ENCODE measurements at regions not wholly inside any gene's neighbourhood (a gene's known extent, or its start where the extent isn't known, plus 50 kb on each side); places are given as distances from the start of the nearest gene placed in this dataset.
"Not testable (repeated sequence)": the region's sequence is repeated elsewhere in the genome, so short reads cannot be mapped to it uniquely, and the experiment has no call there.

- in situ Hi-C loops (cut with HindIII; ENCODE audit: low pct_unique_long_range_greater_than_20kb, low sequenced_read_pairs), result no loop called here
- DNase-seq (ENCODE audit: low read depth), result no peak
These were observed 430.5 kb downstream of the STK39 start for GRCh38 chr2:167816874-167817290.

- DNase-seq (ENCODE audit: low read depth), result no peak
- in situ Hi-C loops (cut with HindIII; ENCODE audit: low pct_unique_long_range_greater_than_20kb, low sequenced_read_pairs), result no loop called here
These were observed 432.3 kb downstream of the STK39 start for GRCh38 chr2:167814881-167815718.

- DNase-seq (ENCODE audit: low read depth); in situ Hi-C loops (cut with HindIII; ENCODE audit: low pct_unique_long_range_greater_than_20kb, low sequenced_read_pairs): not testable (repeated sequence)
These were observed 432.9 kb downstream of the STK39 start for GRCh38 chr2:167814482-167814880.

DNA sequence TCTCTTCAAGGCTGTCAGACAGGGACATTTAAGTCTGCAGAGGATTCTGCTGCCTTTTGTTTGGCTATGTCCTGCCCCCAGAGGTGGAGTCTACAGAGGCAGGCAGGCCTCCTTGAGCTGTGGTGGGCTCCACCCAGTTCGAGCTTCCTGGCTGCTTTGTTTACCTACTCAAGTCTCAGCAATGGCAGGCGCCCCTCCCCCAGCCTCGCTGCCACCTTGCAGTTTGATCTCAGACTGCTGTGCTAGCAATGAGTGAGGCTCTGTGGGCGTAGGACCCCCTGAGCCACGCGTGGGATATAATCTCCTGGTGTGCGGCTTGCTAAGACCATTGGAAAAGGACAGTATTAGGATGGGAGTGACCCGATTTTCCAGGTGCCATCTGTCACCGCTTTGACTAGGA, 437.6 kb downstream of the STK39 start:
- not testable (repeated sequence) for DNase-seq (ENCODE audit: low read depth)

GRCh38 chr2:167803449-167803988, 443.9 kb downstream of the STK39 start:
- no peak for DNase-seq (ENCODE audit: low read depth)
- in situ Hi-C loops (cut with HindIII; ENCODE audit: low pct_unique_long_range_greater_than_20kb, low sequenced_read_pairs), result no loop called here

More for the DNA sequence above, 437.6 kb downstream of the STK39 start:
- in situ Hi-C loops (cut with HindIII; ENCODE audit: low pct_unique_long_range_greater_than_20kb, low sequenced_read_pairs), result not testable (repeated sequence)

DNA sequence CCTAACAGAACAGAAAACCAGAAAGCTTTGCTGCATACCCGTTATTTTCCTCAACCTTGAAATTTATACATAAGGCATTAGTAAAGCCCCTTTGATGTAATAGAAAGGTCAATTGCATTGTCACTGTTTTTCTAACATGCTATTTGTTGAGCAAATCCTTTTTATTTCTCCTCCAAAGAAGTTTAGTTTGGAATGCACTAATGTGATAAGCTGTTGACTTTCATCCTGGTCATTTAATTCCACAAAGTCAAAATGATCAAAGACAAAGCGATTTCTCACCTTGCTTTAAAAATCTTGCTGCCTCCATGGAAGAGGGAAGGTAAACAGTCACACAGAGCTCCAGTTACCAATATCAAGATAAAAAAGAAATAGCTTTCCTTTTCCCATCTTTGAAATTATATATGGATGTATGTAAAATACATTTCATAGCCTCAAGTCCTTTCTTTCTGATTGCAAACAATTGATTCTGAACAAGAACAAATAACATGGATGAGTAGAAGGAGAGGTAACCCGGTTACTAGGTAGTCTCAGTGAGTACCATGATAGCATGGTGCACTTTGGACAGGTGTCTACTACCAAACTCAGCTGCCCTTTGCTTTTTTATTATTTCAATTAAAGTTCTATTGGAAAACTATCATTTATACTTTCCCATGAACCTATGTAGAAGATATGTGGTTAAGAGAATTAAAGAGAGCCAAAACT, 452.7 kb downstream of the STK39 start:
- DNase-seq (ENCODE audit: low read depth), result no peak
- in situ Hi-C loops (cut with HindIII; ENCODE audit: low pct_unique_long_range_greater_than_20kb, low sequenced_read_pairs), result no loop called here

DNA sequence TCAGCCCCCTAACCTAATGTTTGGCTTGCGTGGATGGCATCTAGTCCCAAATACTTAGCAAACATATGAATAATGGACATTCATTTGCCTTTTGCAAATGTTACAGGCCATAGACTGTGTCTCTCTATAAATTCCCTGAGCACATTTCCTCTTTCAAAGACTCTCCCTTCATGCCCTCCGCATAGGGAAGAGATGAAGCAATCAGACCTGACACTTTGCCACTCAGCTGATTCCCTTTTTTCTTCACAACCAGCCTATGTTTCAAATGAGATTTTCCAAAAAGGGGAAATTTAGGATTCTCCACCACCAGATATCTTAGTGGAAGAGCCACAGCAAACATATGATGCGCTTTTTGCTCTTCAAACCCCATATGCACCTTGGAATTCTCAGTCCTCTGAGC, 453.7 kb downstream of the STK39 start:
- in situ Hi-C loops (cut with HindIII; ENCODE audit: low pct_unique_long_range_greater_than_20kb, low sequenced_read_pairs), result no loop called here
- no peak for DNase-seq (ENCODE audit: low read depth)

DNA sequence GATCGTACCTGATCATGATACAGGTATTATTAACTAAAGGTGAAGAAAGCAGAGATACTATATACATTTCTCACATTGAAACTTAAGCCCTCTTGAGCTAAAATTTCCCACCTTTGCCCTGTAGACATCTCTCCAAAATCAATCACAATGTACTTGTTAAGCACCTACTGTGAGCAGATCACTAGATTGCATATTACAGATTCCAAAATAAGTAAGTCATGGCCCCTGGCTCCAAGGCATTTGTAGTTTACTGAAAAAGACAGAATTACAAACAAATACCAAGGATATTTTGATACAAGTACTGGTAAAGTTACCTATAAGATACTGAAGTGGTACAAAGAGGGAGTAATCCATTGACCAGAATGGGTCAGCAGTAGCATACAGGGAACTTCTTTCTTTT, 455.3 kb downstream of the STK39 start:
- in situ Hi-C loops (cut with HindIII; ENCODE audit: low pct_unique_long_range_greater_than_20kb, low sequenced_read_pairs), result no loop called here
- DNase-seq (ENCODE audit: low read depth), result no peak

DNA sequence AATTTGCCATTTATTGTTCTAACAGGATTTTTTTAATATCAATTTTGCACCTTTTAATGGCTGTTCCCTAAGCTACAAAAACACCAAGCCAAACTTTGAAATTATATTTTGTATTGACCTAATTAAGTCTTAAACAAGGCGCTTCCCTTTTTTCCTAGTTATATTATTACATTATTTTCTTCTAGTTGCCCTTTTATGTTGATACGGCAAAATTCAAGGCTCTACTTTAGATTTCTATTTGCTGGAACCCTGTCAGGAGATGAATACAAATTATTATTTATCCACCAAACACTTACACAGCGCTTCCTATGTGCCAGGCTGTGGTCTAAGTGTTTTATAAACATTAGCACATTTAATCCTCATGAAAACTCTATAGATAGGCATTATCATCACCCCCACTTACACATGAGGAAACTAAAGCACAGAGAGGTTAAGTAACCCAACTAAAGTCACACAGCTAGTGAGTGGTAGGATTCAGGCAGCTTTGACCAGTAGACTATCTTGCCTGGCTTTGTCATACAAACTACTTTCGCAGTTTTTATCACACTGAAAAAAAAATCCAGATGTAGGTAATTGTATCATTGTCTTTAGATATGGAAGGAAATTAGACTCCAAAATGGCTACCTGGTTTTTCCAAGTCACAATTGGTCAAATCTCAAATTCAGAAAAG, 456.5 kb downstream of the STK39 start:
- in situ Hi-C loops (cut with HindIII; ENCODE audit: low pct_unique_long_range_greater_than_20kb, low sequenced_read_pairs), result no loop called here
- DNase-seq (ENCODE audit: low read depth), result no peak

- in situ Hi-C loops (cut with HindIII; ENCODE audit: low pct_unique_long_range_greater_than_20kb, low sequenced_read_pairs), result no loop called here
- no peak for DNase-seq (ENCODE audit: low read depth)
These were observed 457.2 kb downstream of the STK39 start for GRCh38 chr2:167790189-167790588.

DNA sequence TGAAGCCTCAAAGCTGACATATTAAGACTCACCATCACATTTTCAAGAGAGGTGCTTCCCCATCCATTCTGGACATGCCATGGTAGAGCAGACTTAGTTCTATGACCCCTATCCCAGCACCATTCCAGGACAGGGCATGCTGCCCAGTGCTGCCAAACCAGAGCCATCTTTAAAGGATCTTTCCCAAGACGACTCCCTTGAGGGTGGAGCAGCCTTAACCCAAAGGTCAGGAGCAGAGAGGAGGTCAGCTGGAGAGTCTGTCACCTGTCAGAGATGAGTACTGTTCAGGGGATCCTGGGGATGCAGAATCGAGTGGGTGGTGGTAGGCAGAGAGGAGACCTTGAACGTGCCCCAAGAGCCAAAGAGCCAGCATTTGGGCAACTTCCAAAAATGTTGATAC, 459.8 kb downstream of the STK39 start:
- no peak for DNase-seq (ENCODE audit: low read depth)
- in situ Hi-C loops (cut with HindIII; ENCODE audit: low pct_unique_long_range_greater_than_20kb, low sequenced_read_pairs), result no loop called here

DNA sequence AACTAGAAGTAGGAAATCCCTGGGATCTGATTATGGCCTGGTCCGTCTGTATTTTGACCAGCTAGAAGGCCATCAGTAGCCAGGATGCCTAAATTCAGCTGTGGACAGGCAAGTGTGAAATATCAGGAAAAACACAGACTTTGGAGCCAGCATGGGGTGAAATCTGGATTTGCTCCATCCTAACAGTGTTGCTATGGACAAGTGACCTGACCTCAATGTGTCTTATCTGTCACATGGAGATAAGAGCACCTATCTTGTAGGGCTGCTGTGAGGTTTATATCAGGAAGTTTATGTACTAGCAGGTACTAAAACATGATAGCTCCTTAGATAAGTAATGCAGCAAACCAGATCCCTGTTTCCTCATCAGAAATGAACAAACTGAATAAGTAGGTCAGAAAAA, 460.4 kb downstream of the STK39 start:
- in situ Hi-C loops (cut with HindIII; ENCODE audit: low pct_unique_long_range_greater_than_20kb, low sequenced_read_pairs), result no loop called here
- no peak for DNase-seq (ENCODE audit: low read depth)

- peak; percentile 39 for DNase-seq (ENCODE audit: low read depth)
- in situ Hi-C loops (cut with HindIII; ENCODE audit: low pct_unique_long_range_greater_than_20kb, low sequenced_read_pairs), result no loop called here
These were observed 461.7 kb downstream of the STK39 start for GRCh38 chr2:167785606-167786216.

- no peak for DNase-seq (ENCODE audit: low read depth)
- in situ Hi-C loops (cut with HindIII; ENCODE audit: low pct_unique_long_range_greater_than_20kb, low sequenced_read_pairs), result no loop called here
These were observed 463.3 kb downstream of the STK39 start for GRCh38 chr2:167784084-167784425.

- in situ Hi-C loops (cut with HindIII; ENCODE audit: low pct_unique_long_range_greater_than_20kb, low sequenced_read_pairs), result no loop called here
- peak; percentile 95 for DNase-seq (ENCODE audit: low read depth)
These were observed 463.9 kb downstream of the STK39 start for GRCh38 chr2:167783261-167784083.

DNA sequence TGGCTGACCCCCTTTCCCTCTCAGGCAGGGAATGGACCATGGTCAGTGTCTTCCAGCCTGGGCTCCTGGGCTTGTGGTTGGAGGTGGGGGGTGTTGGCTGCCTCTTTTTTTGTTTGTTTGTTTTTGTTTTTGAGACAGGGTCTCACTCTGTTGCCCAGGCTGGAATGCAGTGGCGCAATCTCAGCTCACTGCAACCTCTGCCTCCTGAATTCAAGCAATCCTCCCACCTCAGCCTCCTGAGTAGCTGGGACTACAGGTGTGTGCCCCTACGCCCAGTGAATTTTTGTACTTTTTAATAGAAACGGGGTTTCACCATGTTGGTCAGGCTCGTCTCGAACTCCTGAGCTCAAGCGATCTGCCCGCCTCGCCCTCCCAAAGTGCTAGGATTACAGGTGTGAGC, 465.8 kb downstream of the STK39 start:
- DNase-seq (ENCODE audit: low read depth); in situ Hi-C loops (cut with HindIII; ENCODE audit: low pct_unique_long_range_greater_than_20kb, low sequenced_read_pairs): not testable (repeated sequence)

DNA sequence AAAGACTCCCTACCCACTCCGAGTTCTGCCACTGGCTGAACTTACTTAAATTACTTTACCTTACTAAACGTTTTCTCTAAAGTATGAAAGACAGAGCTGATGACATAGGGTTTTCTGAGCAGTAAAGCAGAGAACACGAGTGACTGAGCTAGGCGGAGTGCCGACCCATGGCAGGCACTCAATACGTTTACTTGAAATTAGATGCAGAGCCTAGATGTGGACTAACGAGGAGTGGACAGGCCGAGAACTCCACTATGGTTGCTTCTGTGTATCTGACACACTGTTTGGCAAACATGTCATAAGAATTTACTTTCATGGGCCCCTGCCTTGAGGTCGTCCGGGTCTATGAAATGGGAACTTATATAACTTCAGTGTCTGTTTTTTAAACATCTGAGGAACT, 471.0 kb downstream of the STK39 start:
- no peak for DNase-seq (ENCODE audit: low read depth)
- in situ Hi-C loops (cut with HindIII; ENCODE audit: low pct_unique_long_range_greater_than_20kb, low sequenced_read_pairs), result no loop called here

DNA sequence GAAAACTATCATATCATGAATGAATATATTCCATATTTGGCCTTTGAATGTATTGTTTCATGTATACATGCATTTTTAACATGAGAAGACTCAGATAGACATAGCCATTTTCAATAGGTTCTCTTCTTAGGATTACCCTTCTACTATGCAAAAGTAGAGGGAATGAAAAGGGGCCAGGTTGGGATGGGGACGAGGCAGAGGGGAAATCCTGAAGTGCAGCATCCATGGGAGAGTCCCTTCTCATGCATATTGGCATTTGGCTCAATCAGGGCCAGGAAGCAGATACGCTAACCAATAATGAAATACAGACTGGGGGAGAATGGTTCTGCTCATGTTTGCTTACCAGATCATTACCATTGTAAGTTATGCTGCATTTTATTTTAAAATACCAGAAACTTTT, 475.8 kb downstream of the STK39 start:
- in situ Hi-C loops (cut with HindIII; ENCODE audit: low pct_unique_long_range_greater_than_20kb, low sequenced_read_pairs), result no loop called here
- DNase-seq (ENCODE audit: low read depth), result no peak
